HG03442 (cell line): ENCODE measurements at regions not wholly inside any gene's neighbourhood (a gene's known extent, or its start where the extent isn't known, plus 50 kb on each side); places are given as distances from the start of the nearest gene placed in this dataset.
"Not testable (repeated sequence)": the region's sequence is repeated elsewhere in the genome, so short reads cannot be mapped to it uniquely, and the experiment has no call there.

Source experiments
- ATAC-seq: cut with Tn5 transposase; IDR thresholded peaks from one replicate; pipeline ENCODE4 v1.9.1; 2021; ENCODE audit warnings: mild to moderate bottlenecking, moderate library complexity; ENCODE audit not compliant: unreplicated experiment

GRCh38 chr7:37545619-37546534 is 97.2 kb upstream of the ELMO1 start:
- ATAC-seq: no peak

GRCh38 chr7:37546677-37547076 is 98.0 kb upstream of the ELMO1 start:
- ATAC-seq: no peak

GRCh38 chr7:37549076-37549931 is 100.6 kb upstream of the ELMO1 start:
- no peak for ATAC-seq

- no peak for ATAC-seq
These were observed 101.8 kb upstream of the ELMO1 start for GRCh38 chr7:37550426-37550825.

- ATAC-seq: no peak
These were observed 102.2 kb upstream of the ELMO1 start for GRCh38 chr7:37550872-37551271.

- no peak for ATAC-seq
These were observed 103.4 kb upstream of the ELMO1 start for GRCh38 chr7:37552030-37552429.

GRCh38 chr7:37552439-37552838 is 103.8 kb upstream of the ELMO1 start:
- ATAC-seq: not testable (repeated sequence)

GRCh38 chr7:37555528-37555927 is 106.9 kb upstream of the ELMO1 start:
- no peak for ATAC-seq

GRCh38 chr7:37557571-37558209 is 109.0 kb upstream of the ELMO1 start:
- ATAC-seq: no peak

GRCh38 chr7:37558320-37559096 is 109.8 kb upstream of the ELMO1 start:
- no peak for ATAC-seq

GRCh38 chr7:37570145-37570544 is 113.4 kb upstream of the GPR141 start:
- no peak for ATAC-seq

GRCh38 chr7:37571806-37572205 is 111.8 kb upstream of the GPR141 start:
- no peak for ATAC-seq

GRCh38 chr7:37577412-37577811 is 106.2 kb upstream of the GPR141 start:
- no peak for ATAC-seq

GRCh38 chr7:37577901-37578300 is 105.7 kb upstream of the GPR141 start:
- ATAC-seq: no peak

GRCh38 chr7:37578350-37578749 is 105.2 kb upstream of the GPR141 start:
- ATAC-seq: no peak

GRCh38 chr7:37580376-37580775 is 103.2 kb upstream of the GPR141 start:
- ATAC-seq: no peak

- ATAC-seq: not testable (repeated sequence)
These were observed 98.7 kb upstream of the GPR141 start for GRCh38 chr7:37584651-37585463.

GRCh38 chr7:37590824-37591223 is 92.7 kb upstream of the GPR141 start:
- no peak for ATAC-seq

- ATAC-seq: no peak
These were observed 91.2 kb upstream of the GPR141 start for GRCh38 chr7:37592366-37592765.

GRCh38 chr7:37594602-37595001 is 89.0 kb upstream of the GPR141 start:
- ATAC-seq: no peak
